Testis (tissue), 2 donors: ENCODE measurements at regions not wholly inside any gene's neighbourhood (a gene's known extent, or its start where the extent isn't known, plus 50 kb on each side); places are given as distances from the start of the nearest gene placed in this dataset.

ENCODE experiments used
- CTCF ChIP-seq, 3 experiments: fragments of 450-650 bp in 2 of 3; fragments of 200-600 bp in 1 of 3; sonication (generic) in 1 of 3; IDR thresholded peaks; one replicate each; pipeline ENCODE4 v1.5.1; 2016 to 2019; ENCODE audit warnings: antibody characterized with exemption in 3 of 3, mild to moderate bottlenecking in 2 of 3, moderate library complexity in 1 of 3
- POLR2A ChIP-seq: fragments of 450-650 bp; IDR thresholded peaks from one replicate; pipeline ENCODE4 v1.6.1; 2017; ENCODE audit warnings: antibody characterized with exemption, mild to moderate bottlenecking, moderate library complexity

GRCh38 chr2:210752532-210752931, 196.1 kb downstream of the CPS1 start:
- no peak for TF ChIP-seq CTCF (IDR thresholded peaks at IDR 0.05)
- no peak for TF ChIP-seq POLR2A
